AG10803 (cell line): ENCODE measurements at regions not wholly inside any gene's neighbourhood (a gene's known extent, or its start where the extent isn't known, plus 50 kb on each side); places are given as distances from the start of the nearest gene placed in this dataset.

Source experiments
- DNase-seq: peaks from one replicate; pipeline ENCODE4 v3.0.0; 2010; ENCODE audit warnings: low read depth
- H3K4me3 ChIP-seq: 2 replicates; pipeline ENCODE4 v1.5.1; 2011; ENCODE audit warnings: mild to moderate bottlenecking, low read length, control low read depth
- CTCF ChIP-seq: conservative IDR thresholded peaks from 2 replicates; pipeline ENCODE4 v1.5.1; 2011; ENCODE audit warnings: mild to moderate bottlenecking, low read length, control low read depth, inconsistent platforms

- no peak for DNase-seq
- H3K4me3 ChIP-seq = no peak overlapping the region
- no peak for TF ChIP-seq CTCF
These were observed 50.0 kb upstream of the LCTL start for GRCh38 chr15:66615846-66616245.

DNA sequence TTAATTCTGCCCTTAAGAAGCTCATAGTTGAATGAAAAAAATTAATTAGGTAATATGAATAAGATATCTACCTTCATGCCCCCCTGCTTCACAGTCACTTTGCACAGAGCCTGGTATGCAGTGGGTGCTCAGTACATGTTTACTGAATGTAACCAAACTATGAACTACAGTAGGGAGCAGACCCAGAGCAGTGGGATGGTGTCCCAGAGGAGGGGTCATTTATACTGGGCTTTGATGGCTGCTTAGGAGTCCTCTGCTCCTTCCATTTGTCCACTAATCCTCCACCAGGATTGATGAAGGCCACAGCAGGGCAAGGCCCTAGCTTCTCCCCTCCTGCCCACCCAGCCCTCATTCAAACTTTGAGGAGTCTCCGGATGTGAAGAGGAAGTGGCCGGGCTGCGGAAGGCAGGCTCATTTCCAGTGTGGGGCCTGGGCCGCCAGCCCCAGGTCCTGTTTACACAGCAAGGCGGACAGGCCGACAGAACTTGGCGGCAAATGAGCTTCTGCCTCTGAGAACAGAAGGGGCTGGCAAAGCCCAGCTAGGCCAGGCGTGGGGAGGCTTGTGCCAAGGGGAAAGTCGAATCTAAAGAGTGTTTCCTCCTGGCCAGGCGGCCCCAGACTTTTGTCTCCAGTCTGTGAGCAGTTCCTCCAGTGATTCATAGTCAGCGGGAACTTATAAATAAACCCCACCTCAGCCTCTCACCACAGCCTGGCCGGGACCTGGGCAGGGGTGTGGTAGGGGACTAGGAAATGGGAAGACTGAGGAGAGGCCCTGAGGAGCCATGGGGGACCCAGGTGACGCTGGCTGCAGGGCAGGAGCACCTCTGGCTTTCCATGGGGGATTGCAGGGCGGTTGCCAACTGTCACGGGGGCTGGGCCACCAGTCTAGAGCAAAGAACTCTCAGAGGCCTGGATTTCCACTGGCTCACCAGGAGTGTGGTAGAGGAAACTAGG is 51.6 kb upstream of the LCTL start:
- H3K4me3 ChIP-seq = no peak overlapping the region
- peak; percentile 50 for DNase-seq
- no peak for TF ChIP-seq CTCF

- no peak overlapping the region for H3K4me3 ChIP-seq
- peak; percentile 68 for DNase-seq
- TF ChIP-seq CTCF = peak; percentile 90
These were observed 53.5 kb upstream of the LCTL start for GRCh38 chr15:66619152-66619903.

DNA sequence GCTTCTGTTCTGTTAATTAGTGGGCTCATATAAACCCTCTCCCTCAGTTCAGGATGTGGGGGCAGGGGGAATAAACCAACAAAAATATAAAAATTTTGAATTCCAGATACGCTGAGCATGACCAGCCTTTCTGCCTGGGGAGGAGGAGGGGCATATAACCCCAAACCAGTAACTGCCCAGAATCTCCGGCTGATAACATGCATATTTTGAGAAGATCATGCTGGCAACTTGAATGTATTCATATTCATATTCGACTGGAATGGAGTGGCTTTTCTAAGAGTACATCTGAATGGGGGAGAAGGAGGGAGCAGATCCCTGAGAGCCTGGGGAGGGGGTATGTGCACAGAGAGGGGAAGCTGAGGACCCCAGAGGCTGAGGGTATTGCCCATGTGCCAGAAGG is 54.5 kb upstream of the LCTL start:
- TF ChIP-seq CTCF = no peak
- no peak overlapping the region for H3K4me3 ChIP-seq
- no peak for DNase-seq

DNA sequence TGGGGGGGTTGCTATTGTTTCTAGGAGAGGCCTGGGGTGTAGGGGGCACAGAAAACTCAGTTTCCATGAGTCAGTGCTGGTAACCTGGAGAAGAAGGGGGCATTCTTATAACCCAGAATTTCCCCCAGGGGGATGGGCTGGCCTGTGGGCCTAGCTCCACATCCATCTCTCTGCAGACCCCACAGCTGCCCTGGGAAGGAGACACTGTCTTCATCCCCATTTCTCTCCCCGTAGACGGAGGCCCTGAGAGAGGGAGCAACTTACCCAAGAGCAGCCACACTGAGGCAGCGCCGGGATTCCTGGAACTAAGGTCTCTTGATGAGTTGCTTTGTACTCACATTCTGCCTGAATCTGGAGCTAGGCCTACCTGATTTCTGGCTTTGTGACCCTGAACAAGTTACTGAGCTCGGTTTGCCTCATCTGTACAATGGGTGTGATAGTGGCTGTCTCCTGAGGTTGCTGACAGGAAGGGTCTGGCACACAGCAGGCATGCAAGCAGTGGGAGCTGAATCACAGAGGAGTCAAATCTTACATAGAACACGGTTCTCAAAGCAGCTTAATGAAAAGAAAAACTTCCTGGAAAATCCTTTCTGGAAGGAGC is 55.0 kb upstream of the LCTL start:
- no peak overlapping the region for H3K4me3 ChIP-seq
- TF ChIP-seq CTCF = no peak
- DNase-seq = no peak

DNA sequence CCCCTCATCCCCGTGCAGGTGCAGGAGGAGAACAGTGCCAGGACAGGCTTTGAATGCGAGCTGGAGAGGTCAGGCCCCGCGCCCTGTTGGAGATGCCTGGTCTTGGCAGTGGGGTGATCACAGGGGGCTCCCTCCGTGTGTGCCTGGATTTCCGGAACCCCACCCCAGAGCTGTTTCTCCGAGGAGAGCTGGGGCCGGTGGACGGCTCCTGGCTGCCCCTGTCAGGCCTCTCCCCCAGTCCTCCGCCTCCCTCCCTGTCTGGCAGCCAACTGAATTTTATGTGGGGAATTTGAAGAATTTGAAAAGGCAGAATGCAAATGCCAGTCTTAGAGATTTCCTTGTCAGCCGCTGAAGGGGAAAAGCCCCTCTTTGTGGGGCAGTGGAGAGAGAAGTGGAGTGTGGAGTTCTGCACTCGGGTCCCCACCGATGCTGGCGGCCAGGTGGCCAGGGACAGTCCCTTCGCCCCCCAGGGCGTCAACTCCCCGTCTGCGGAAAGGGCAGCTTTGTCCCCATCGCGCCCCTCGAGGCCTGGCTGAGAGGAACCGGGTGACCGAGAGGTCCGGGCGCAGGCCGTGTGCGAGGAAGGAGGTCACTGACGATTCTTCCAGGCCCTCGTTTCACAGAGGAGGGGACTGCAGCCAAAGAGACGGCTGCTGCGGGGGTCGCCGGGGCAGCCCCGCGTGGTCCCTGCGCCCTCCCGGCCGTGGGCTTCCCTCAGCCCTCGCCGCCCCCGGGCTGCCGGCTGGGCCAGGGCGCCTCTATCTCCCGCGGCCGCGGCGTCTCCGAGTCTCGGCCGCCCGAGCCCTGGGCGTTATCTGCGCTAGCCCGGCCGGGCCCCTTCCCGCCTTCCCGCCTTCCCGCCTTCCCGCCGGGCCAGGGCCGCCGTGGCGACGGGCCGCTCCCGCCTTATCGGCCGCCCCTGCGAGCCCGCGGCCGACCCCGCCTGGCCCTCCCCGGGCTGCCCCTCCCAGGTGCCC is 56.0 kb upstream of the LCTL start:
- no peak overlapping the region for H3K4me3 ChIP-seq
- no peak for TF ChIP-seq CTCF
- DNase-seq = peak; percentile 34
